Retinal pigment epithelial cell (primary cell): ENCODE measurements at regions not wholly inside any gene's neighbourhood (a gene's known extent, or its start where the extent isn't known, plus 50 kb on each side); places are given as distances from the start of the nearest gene placed in this dataset.

ENCODE experiments used
- DNase-seq: peaks from one replicate; pipeline ENCODE4 v3.0.0-alpha.2; 2010; ENCODE audit warnings: low read depth
- H3K4me3 ChIP-seq: 2 replicates; pipeline ENCODE4 v1.5.1; 2011; ENCODE audit warnings: mild to moderate bottlenecking, low read length, control low read depth, moderate library complexity
- CTCF ChIP-seq: conservative IDR thresholded peaks from 2 replicates; pipeline ENCODE4 v1.5.1; 2011; ENCODE audit warnings: low read depth, low read length, control low read depth, inconsistent platforms

DNA sequence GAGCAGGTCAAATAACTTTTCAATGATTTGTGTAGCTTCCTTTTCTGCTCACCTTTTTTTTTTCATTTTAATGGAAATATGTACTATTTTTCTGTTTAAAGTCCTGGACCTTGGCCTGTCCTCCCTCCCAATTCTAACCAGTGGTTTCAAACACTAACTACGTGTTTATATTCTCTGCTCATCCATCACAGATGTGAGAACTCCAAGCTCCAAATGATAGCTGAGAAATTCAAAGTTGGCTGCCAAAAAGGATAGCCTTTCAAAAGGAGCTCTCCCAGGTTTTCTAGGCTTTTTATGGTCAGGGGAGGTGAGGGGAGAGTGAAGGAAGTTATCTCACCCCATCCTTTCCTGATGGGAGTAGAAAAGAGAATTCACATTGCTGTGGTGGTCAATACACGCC, 486.0 kb upstream of the TBX3 start:
- no peak for DNase-seq
- TF ChIP-seq CTCF, result no peak
- no peak overlapping the region for H3K4me3 ChIP-seq

GRCh38 chr12:115166698-115167315, 482.8 kb upstream of the TBX3 start:
- DNase-seq, result peak; percentile 29
- no peak for TF ChIP-seq CTCF
- no peak overlapping the region for H3K4me3 ChIP-seq

GRCh38 chr12:115163710-115164109, 479.7 kb upstream of the TBX3 start:
- DNase-seq, result no peak
- TF ChIP-seq CTCF, result no peak
- no peak overlapping the region for H3K4me3 ChIP-seq

DNA sequence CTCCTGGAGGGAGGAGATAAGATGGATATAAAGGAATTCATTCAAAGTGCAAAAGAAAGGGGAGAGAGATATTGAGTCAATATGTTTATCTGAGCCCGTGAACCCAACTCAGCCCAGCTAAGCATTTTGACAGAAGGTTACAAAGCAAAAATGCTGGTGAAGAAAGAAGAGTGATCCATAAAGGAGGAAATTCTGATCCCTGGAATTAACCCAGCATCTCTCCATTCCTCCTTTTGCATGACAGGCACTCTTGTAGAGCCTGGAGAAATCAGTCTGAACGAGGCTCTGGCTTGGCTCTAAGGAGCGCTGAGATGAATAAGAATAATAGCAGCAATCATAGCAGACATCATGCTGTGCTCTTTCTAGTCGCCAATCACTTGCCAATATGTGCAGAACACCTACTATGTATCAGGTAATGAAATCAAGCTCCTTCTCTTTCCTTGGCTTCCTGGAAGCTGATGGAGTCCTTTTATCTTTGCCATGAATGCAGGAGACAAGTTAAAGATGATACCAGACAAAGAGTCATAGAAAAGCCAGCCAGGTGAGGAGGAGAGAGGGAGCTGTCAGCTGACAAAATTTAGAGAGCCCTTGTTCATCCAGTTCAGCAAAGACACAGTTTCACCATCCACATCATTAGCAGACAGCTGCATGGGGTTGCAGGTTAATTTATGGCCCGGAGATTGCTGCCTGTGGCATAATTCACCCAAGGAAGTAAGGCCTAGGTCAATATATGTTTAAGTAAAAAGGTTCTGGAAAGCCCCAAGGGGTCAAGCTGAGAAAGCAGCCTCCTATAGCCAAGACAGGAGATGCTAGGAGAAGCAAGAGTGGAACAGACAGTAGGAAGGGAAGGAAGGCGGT, 476.5 kb upstream of the TBX3 start:
- DNase-seq, result no peak
- TF ChIP-seq CTCF, result no peak
- H3K4me3 ChIP-seq, result no peak overlapping the region

DNA sequence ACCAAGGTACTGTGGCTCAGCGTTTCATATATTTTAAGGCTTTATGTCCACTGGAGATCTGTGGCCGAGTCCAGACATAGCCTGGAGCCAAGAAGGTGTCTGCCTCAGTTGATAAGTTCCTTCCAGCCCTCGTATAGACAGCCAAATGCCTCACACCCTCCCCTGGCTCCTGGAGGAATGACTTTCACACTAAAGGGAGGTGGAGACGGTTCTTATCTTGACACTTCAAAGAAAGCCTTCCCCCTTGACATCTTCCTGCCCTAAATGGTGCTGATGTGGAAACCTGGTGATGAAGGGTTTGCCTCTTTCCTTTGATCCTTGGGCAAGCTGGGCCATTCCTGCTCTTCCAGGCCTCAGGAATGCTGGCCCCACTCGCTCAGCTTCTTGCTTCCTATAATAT, 474.8 kb upstream of the TBX3 start:
- DNase-seq, result no peak
- no peak overlapping the region for H3K4me3 ChIP-seq
- no peak for TF ChIP-seq CTCF

GRCh38 chr12:115155665-115156645, 472.0 kb upstream of the TBX3 start:
- TF ChIP-seq CTCF, result no peak
- DNase-seq, result no peak

More at GRCh38 chr12:115155665-115156645, 472.0 kb upstream of the TBX3 start:
- no peak overlapping the region for H3K4me3 ChIP-seq
